ENCODE measurements at regions not wholly inside any gene's neighbourhood (a gene's known extent, or its start where the extent isn't known, plus 50 kb on each side); places are given as distances from the start of the nearest gene placed in this dataset.

GRCh38 chr15:39347453-39347852 lies 233.4 kb upstream of the THBS1 start:
- H3K4me1 ChIP-seq (ENCODE audit: control insufficient read depth in 1 of 2, insufficient read depth in 2 of 2, low read depth in 1 of 2, low read length in 1 of 2) = no peaks in the 10 kb centered on the region

GRCh38 chr15:39350785-39351184 lies 230.1 kb upstream of the THBS1 start:
- no peak overlapping the region for H2AFZ ChIP-seq (ENCODE audit: low read depth)
- no peaks in the 10 kb centered on the region for H3K79me2 ChIP-seq (ENCODE audit: insufficient read depth)
- no peak overlapping the region for H3K9ac ChIP-seq
- ChIA-PET POLR2A (no interaction called here), CTCF (no interaction called here)
- H4K20me1 ChIP-seq (ENCODE audit: insufficient read depth) = no peaks in the 10 kb centered on the region
- no peak for DNase-seq
- H3K4me3 ChIP-seq (ENCODE audit: low read depth in 2 of 2, low read length in 1 of 2) = no peak overlapping the region
- H3K9me2 ChIP-seq = no peaks in the 10 kb centered on the region
- 70% methylated on average over 4 of the region's 4 CpGs for WGBS (ENCODE audit: low lambda C conversion rate)
- no peaks in the 10 kb centered on the region for H3F3A ChIP-seq (replicated peaks; ENCODE audit: insufficient read depth)
- no peaks in the 10 kb centered on the region for H3K36me3 ChIP-seq (replicated peaks in 1 of 2; ENCODE audit: control insufficient read depth in 1 of 2, insufficient read depth in 2 of 2, low read length in 1 of 2)
- H3K9me3 ChIP-seq = no peaks in the 10 kb centered on the region
- H3K4me1 ChIP-seq (ENCODE audit: control insufficient read depth in 1 of 2, insufficient read depth in 2 of 2, low read depth in 1 of 2, low read length in 1 of 2) = no peaks in the 10 kb centered on the region; a peak in 1 of 4 replicates
- H3K27ac ChIP-seq (ENCODE audit: low read depth in 2 of 2, low read length in 1 of 2) = no peak overlapping the region
- no peak overlapping the region for H3K4me2 ChIP-seq
- no peaks in the 10 kb centered on the region for H3K27me3 ChIP-seq (ENCODE audit: insufficient read depth)
- TF ChIP-seq SMC3 (IDR thresholded peaks at IDR 0.05; ENCODE audit: low read depth, low read length) = no peak
- no peak for TF ChIP-seq FOXJ3 (CRISPR knock-in tag; IDR thresholded peaks at IDR 0.05)
- no peak for TF ChIP-seq NRF1 (IDR thresholded peaks at IDR 0.05; ENCODE audit: low read depth, low read length)
- no peak for TF ChIP-seq POLR2AphosphoS5 (IDR thresholded peaks at IDR 0.05; ENCODE audit: low read depth, low read length)
- no peak for TF ChIP-seq EP300 (IDR thresholded peaks at IDR 0.05; ENCODE audit: borderline replicate concordance in 1 of 2, low read depth in 1 of 2, low read length in 1 of 2)
- TF ChIP-seq ZBTB33 (IDR thresholded peaks at IDR 0.05; ENCODE audit: borderline replicate concordance, low read depth) = no peak
- TF ChIP-seq RXRA (IDR thresholded peaks at IDR 0.05; ENCODE audit: borderline replicate concordance, low read depth) = no peak
- no peak for TF ChIP-seq TCF12 (IDR thresholded peaks at IDR 0.05)
- no peak for TF ChIP-seq MXI1 (IDR thresholded peaks at IDR 0.05; ENCODE audit: low read depth, low read length)
- no peak for TF ChIP-seq FOSL2 (IDR thresholded peaks at IDR 0.05; ENCODE audit: borderline replicate concordance, low read depth)
- no peak for TF ChIP-seq NFIC (IDR thresholded peaks at IDR 0.05; ENCODE audit: borderline replicate concordance)
- no peak for TF ChIP-seq GABPA (IDR thresholded peaks at IDR 0.05; ENCODE audit: low read depth)
- TF ChIP-seq FOXM1 (IDR thresholded peaks at IDR 0.05; ENCODE audit: low read depth) = no peak
- no peak for TF ChIP-seq RAD21 (IDR thresholded peaks at IDR 0.05; ENCODE audit: low read length)

More at GRCh38 chr15:39347453-39347852, 233.4 kb upstream of the THBS1 start:
- Histone ChIP-seq H4K20me1 (ENCODE audit: insufficient read depth) (no peaks in the 10 kb centered on the region), H2AFZ (ENCODE audit: low read depth) (no peak overlapping the region), H3K36me3 (replicated peaks in 1 of 2; ENCODE audit: control insufficient read depth in 1 of 2, insufficient read depth in 2 of 2, low read length in 1 of 2) (no peaks in the 10 kb centered on the region), H3K4me3 (ENCODE audit: low read depth in 2 of 2, low read length in 1 of 2) (no peak overlapping the region), H3F3A (replicated peaks; ENCODE audit: insufficient read depth) (no peaks in the 10 kb centered on the region), H3K9me3 (peaks cover 9% of the 10 kb centered on the region; the same call in 1 of the 2 replicates), H3K9me2 (no peaks in the 10 kb centered on the region), H3K79me2 (ENCODE audit: insufficient read depth) (no peaks in the 10 kb centered on the region), H3K4me2 (no peak overlapping the region), H3K27ac (ENCODE audit: low read depth in 2 of 2, low read length in 1 of 2) (no peak overlapping the region), H3K27me3 (ENCODE audit: insufficient read depth) (no peaks in the 10 kb centered on the region), H3K9ac (no peak overlapping the region)
- ChIA-PET CTCF (no interaction called here), POLR2A (no interaction called here)
- TF ChIP-seq RAD21 (IDR thresholded peaks at IDR 0.05; ENCODE audit: low read length) (no peak), REST (IDR thresholded peaks at IDR 0.05; ENCODE audit: low read depth, low read length) (no peak), MEF2A (IDR thresholded peaks at IDR 0.05; ENCODE audit: borderline replicate concordance, low read depth) (no peak), YY1 (IDR thresholded peaks at IDR 0.05; ENCODE audit: low read depth) (no peak), USF1 (IDR thresholded peaks at IDR 0.05; ENCODE audit: borderline replicate concordance, low read depth) (no peak), NRF1 (IDR thresholded peaks at IDR 0.05; ENCODE audit: low read depth, low read length) (no peak), GABPA (IDR thresholded peaks at IDR 0.05; ENCODE audit: low read depth) (no peak), CHD2 (IDR thresholded peaks at IDR 0.05; ENCODE audit: low read length, partially characterized antibody) (no peak), TCF12 (IDR thresholded peaks at IDR 0.05) (no peak), RFX5 (IDR thresholded peaks at IDR 0.05; ENCODE audit: low read length) (no peak), NFIC (IDR thresholded peaks at IDR 0.05; ENCODE audit: borderline replicate concordance) (no peak), SMC3 (IDR thresholded peaks at IDR 0.05; ENCODE audit: low read depth, low read length) (no peak)
- WGBS (ENCODE audit: low lambda C conversion rate) = 96% methylated on average over 1 of the region's 1 CpG
- DNase-seq = no peak

All from SK-N-SH (cell line).